ENCODE measurements at regions not wholly inside any gene's neighbourhood (a gene's known extent, or its start where the extent isn't known, plus 50 kb on each side); places are given as distances from the start of the nearest gene placed in this dataset.

- TF ChIP-seq IKZF2 (IDR thresholded peaks at IDR 0.05): no peak
- no peak for TF ChIP-seq CTCF (IDR thresholded peaks at IDR 0.05 in 2 of 3, conservative IDR thresholded peaks at IDR 0.05 in 1 of 3; ENCODE audit: control insufficient read depth in 2 of 3, extremely low read depth in 1 of 3, insufficient read depth in 1 of 3, low read depth in 3 of 3, low read length in 3 of 3)
- TF ChIP-seq CEBPB (IDR thresholded peaks at IDR 0.05; ENCODE audit: borderline replicate concordance in 1 of 2, low read depth in 2 of 2, low read length in 2 of 2): no peak
- no peak for TF ChIP-seq MAX (IDR thresholded peaks at IDR 0.05; ENCODE audit: low read depth, low read length)
- TF ChIP-seq TAF1 (IDR thresholded peaks at IDR 0.05; ENCODE audit: borderline replicate concordance, low read depth, low read length): no peak
Measured at GRCh38 chr15:31248263-31248662, 78.4 kb upstream of the KLF13 start.
